NT2/D1 (cell line): ENCODE measurements at regions not wholly inside any gene's neighbourhood (a gene's known extent, or its start where the extent isn't known, plus 50 kb on each side); places are given as distances from the start of the nearest gene placed in this dataset.
"Not testable (repeated sequence)": the region's sequence is repeated elsewhere in the genome, so short reads cannot be mapped to it uniquely, and the experiment has no call there.

ENCODE experiments used
- DNase-seq: peaks from one replicate; pipeline ENCODE4 v3.0.0-alpha.2; 2011; ENCODE audit warnings: low read depth, low spot score
- H3K27me3 ChIP-seq: 2 replicates; pipeline ENCODE4 v1.6.0; 2011; ENCODE audit warnings: mild to moderate bottlenecking; ENCODE audit not compliant: insufficient read length, insufficient read depth
- H3K36me3 ChIP-seq: 2 replicates; pipeline ENCODE4 v1.6.1; 2011; ENCODE audit warnings: mild to moderate bottlenecking, low read length, mixed read lengths; ENCODE audit not compliant: insufficient read depth, insufficient read length
- H3K4me1 ChIP-seq: 2 replicates; pipeline ENCODE4 v1.5.1; 2011; ENCODE audit not compliant: insufficient read depth, insufficient read length
- H3K4me3 ChIP-seq: 2 replicates; pipeline ENCODE4 v1.5.1; 2011; ENCODE audit warnings: low read depth; ENCODE audit not compliant: insufficient read length
- H3K9ac ChIP-seq: 2 replicates; pipeline ENCODE4 v1.6.0; 2011; ENCODE audit warnings: low read depth; ENCODE audit not compliant: insufficient read length
- H3K9me3 ChIP-seq: 2 replicates; pipeline ENCODE4 v1.5.1; 2011; ENCODE audit warnings: mild to moderate bottlenecking, low read length; ENCODE audit not compliant: insufficient read depth
- SUZ12 ChIP-seq: IDR thresholded peaks from 2 replicates; pipeline ENCODE4 v1.6.1; 2011; ENCODE audit not compliant: insufficient read length, insufficient read depth; ENCODE audit errors: extremely low read depth
- YY1 ChIP-seq: IDR thresholded peaks from 2 replicates; pipeline ENCODE4 v1.6.1; 2011; ENCODE audit not compliant: insufficient read length, insufficient read depth
- ZNF274 ChIP-seq: IDR thresholded peaks from 2 replicates; pipeline ENCODE4 v1.6.1; 2011; ENCODE audit warnings: mild to moderate bottlenecking, low read depth, low read length

DNA sequence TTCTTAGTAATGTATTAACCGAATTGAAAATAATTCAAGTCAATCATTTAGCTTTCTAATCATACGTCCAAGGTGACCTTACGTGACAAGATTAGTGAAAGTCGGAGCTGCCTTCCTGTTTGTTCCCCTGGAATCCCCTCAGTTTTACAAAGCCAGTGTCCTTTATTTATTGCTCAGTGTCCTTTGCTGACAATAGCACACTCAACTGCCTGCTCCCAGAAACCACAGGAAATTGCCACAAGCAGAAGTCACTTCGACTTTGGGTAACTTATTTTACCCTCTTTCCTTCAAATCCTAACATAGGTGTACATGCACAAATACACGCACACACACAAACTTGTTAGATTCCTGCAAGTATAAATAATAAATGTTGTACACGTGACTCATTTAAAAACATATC is 1167.7 kb upstream of the ADGRB3 start:
- Histone ChIP-seq H3K9ac (no peak overlapping the region), H3K9me3 (no peaks in the 10 kb centered on the region), H3K4me3 (no peak overlapping the region), H3K4me1 (no peaks in the 10 kb centered on the region), H3K27me3 (no peaks in the 10 kb centered on the region), H3K36me3 (no peaks in the 10 kb centered on the region)
- no peak for DNase-seq
- TF ChIP-seq SUZ12 (no peak), YY1 (no peak), ZNF274 (no peak)

DNA sequence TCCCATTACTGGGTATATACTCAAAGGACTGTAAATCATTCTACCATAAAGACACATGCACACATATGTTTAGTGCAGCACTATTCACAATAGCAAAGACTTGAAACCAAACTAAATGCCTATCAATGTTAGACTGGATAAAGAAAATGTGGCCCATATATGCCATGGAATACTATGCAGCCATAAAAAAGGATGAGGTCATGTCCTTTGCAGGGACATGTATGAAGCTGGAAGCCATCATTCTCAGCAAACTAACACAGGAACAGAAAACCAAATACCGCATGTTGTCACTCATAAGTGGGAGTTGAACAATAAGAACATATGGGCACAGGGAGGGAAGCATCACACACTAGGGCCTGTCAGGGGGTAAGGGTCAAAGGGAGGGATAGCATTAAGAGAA is 1172.4 kb upstream of the ADGRB3 start:
- not testable (repeated sequence) for H3K36me3 ChIP-seq, H3K4me3 ChIP-seq, H3K27me3 ChIP-seq, H3K9me3 ChIP-seq, H3K4me1 ChIP-seq, DNase-seq, H3K9ac ChIP-seq

DNA sequence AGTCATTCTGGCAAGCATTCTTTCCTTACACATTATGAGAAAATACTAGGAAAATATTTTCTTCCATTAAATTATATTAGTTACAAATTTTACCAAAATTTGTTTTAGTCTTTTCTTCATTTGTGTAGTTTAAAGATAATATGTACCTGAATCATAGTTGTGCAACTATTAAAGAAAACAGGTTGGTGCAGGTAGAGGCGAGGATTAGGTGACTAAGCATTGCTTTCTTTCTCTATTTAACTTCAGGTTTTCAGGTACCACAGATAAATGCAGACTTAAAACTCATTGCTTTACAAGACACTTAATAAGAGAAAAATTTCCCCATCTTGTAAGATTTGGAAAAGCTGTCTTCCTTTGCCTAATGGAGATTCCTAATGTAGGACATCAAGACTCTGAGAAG is 1175.5 kb upstream of the ADGRB3 start:
- Histone ChIP-seq H3K27me3 (no peaks in the 10 kb centered on the region), H3K4me3 (no peak overlapping the region), H3K9ac (no peak overlapping the region), H3K9me3 (no peaks in the 10 kb centered on the region), H3K4me1 (no peaks in the 10 kb centered on the region), H3K36me3 (no peaks in the 10 kb centered on the region)
- TF ChIP-seq YY1, result no peak
- TF ChIP-seq ZNF274, result no peak
- no peak for DNase-seq

DNA sequence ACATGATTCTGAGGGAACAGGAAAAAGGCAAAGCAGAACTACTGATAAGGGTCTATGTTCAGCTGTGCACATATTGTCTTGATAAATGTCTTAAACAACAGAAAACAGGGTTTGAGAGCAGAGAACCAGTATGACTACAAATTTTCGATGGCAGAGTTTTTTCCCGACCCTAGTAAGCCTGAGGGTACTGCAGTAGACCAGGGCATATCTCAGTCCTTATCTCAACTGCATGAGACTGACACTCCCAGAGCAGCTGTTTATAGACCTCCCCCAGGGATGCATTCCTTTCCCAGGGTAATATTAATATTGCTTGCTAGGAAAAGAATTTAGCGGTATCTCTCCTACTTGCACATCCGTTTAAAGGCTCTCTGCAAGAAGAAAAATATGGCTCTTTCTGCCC is 1176.8 kb upstream of the ADGRB3 start:
- DNase-seq, result no peak
- no peak overlapping the region for H3K9ac ChIP-seq
- H3K27me3 ChIP-seq, result no peaks in the 10 kb centered on the region
- no peaks in the 10 kb centered on the region for H3K9me3 ChIP-seq
- H3K4me3 ChIP-seq, result no peak overlapping the region
- no peak for TF ChIP-seq SUZ12
- TF ChIP-seq YY1, result no peak
- no peak for TF ChIP-seq ZNF274
- H3K36me3 ChIP-seq, result no peaks in the 10 kb centered on the region
- no peaks in the 10 kb centered on the region for H3K4me1 ChIP-seq

DNA sequence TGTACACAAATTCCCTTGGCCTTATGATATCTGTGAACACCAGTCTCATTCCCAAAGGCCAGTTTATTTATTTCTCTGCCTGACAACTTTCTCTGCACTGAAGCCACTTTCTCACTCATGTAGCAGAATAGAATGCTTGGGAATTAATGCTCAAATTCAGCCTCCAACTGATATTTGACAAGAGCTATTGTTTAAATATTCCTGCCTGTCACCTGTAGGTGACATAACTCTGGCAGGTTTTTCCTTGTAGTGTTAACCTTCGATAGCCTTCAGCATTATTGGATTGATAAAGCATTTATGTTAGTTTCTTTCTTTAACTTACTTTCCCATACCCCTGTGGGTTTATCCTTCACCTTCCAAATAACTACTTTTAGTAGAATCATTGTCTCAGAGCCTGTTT is 1183.2 kb upstream of the ADGRB3 start:
- H3K36me3 ChIP-seq, result no peaks in the 10 kb centered on the region
- TF ChIP-seq YY1, result no peak
- TF ChIP-seq SUZ12, result no peak
- TF ChIP-seq ZNF274, result no peak

DNA sequence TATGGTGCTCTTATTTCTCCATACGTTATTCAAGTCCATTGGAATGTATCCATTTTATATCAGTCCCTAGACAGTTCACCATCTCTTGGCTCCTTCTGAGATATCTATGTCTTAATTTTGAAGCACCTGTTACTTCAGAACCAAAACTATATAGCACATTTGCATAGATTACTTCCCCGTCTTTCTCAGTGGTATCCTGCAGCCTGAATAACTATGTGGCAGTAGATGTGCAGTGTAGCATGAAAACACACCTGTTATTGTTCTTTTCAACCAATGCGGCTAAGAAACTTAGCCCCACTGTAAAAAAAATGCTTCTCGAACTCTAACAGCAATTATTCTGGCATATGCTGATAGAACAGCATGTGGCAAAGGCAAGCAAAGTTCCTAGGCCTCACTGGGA is 1184.4 kb upstream of the ADGRB3 start:
- TF ChIP-seq ZNF274, result no peak
- TF ChIP-seq YY1, result no peak
- no peak for TF ChIP-seq SUZ12
- DNase-seq, result no peak
- no peaks in the 10 kb centered on the region for H3K9me3 ChIP-seq
- no peak overlapping the region for H3K9ac ChIP-seq
- H3K27me3 ChIP-seq, result no peaks in the 10 kb centered on the region
- H3K4me1 ChIP-seq, result no peaks in the 10 kb centered on the region
- H3K4me3 ChIP-seq, result no peak overlapping the region
- H3K36me3 ChIP-seq, result no peaks in the 10 kb centered on the region

More for the DNA sequence above, 1183.2 kb upstream of the ADGRB3 start:
- Histone ChIP-seq H3K9me3 (no peaks in the 10 kb centered on the region), H3K9ac (no peak overlapping the region), H3K27me3 (no peaks in the 10 kb centered on the region), H3K4me1 (no peaks in the 10 kb centered on the region), H3K4me3 (no peak overlapping the region)
- no peak for DNase-seq

DNA sequence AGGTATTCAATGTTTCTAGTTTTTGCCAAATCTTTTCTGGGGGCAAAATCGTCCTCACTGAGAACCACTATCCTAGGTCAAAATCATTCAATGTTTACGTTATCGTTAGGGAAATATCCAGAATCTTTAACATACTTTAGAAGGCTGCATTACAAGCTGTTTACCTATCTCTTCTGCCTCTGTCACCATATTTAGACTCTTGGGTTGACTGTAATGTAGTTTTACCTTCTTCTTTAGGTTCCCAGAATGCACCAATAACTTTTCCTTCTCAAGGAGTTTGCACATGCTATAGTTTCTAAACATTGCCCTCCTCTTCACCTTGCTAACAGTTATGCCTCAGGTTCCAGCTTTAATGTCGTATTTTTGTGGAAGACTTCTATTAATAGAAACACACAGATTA is 1185.5 kb upstream of the ADGRB3 start:
- Histone ChIP-seq H3K27me3 (no peaks in the 10 kb centered on the region), H3K4me3 (no peak overlapping the region), H3K36me3 (no peaks in the 10 kb centered on the region), H3K9me3 (no peaks in the 10 kb centered on the region), H3K4me1 (no peaks in the 10 kb centered on the region), H3K9ac (no peak overlapping the region)
- no peak for TF ChIP-seq YY1
- no peak for TF ChIP-seq ZNF274
- TF ChIP-seq SUZ12, result no peak
- no peak for DNase-seq

DNA sequence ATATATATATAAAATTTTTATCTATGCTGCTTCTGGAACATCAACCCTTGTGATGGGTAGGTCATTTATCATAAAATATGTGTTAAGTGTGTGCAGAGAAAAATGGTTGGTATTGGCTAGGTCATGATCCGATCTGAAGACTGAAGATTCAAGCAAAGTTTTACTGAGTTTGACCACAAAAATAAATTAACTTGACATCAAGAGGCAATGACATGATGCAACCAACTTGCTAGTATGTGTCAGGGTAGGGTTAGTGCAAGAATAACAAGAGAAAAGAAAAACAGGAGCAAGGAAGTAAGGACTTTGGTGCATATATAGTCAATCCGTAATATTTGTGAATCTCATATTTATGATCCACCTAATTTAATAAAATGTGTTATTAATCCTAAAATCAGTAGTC is 1202.0 kb upstream of the ADGRB3 start:
- Histone ChIP-seq H3K36me3 (no peaks in the 10 kb centered on the region), H3K9me3 (no peaks in the 10 kb centered on the region), H3K4me1 (no peaks in the 10 kb centered on the region), H3K4me3 (no peak overlapping the region), H3K9ac (no peak overlapping the region), H3K27me3 (no peaks in the 10 kb centered on the region)
- TF ChIP-seq SUZ12 (no peak), ZNF274 (no peak), YY1 (no peak)
- no peak for DNase-seq
